ENCODE measurements at regions not wholly inside any gene's neighbourhood (a gene's known extent, or its start where the extent isn't known, plus 50 kb on each side); places are given as distances from the start of the nearest gene placed in this dataset.

DNA sequence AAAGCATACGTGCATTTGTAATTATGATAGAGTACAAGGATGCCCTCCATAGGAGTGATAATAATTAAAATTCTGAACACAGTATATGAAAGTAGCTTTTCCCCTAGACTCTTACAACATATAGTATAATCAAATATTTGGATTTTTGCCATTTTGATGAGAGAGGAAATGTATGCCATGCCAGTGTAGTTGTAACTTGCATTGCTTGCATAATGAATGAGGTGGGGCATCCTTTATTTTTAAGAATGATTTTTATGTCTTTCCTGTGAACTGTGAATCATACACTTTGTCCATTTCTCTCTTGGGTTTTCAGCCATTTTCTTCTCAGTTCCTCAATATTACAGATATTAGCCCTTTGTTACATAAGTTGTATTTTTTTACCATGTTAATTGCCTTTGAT, 197.5 kb downstream of the SCG2 start:
- DNase-seq, result no peak

DNA sequence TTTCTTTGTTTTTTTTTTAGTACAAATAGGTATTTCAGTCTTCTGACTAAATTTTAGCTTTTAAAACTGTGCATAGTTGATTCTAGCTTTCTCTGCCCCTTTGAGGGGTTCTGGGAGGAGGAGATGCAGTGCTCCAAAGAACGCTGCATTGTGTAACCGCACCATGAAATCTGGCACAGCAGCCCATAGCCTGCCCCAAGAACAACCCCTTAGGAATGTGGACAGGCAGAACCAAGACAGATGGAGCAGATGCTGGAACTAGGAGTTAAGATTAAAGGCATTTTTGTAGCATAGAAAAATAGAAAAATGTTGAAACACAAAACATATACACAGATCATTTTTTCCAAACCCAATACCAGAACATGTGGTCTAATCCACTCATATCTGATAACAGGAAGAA, 187.5 kb downstream of the SCG2 start:
- no peak for DNase-seq

DNA sequence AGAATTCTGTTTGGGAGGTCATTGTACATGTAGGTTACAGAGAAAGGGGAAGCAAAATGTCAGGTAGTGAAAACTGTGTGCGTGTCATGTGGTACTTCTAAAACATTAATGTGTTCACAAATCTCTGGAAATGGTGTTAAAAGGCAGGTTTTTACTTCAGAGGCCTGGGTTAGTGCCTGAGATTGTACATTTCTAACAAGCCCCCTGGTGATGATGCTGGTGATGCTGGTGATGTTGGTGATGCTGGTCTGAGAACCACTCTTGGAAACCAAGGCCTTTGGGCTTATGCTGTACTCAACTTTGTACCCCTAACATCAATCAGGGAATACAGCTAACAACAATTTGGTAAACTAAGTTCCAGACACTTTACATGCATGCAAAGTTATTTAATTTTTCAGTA, 187.1 kb downstream of the SCG2 start:
- DNase-seq, result no peak

- DNase-seq, result no peak
Observed at GRCh38 chr2:223416815-223417610, 185.1 kb downstream of the SCG2 start.

- no peak for DNase-seq
Observed at GRCh38 chr2:223418131-223418530, 184.0 kb downstream of the SCG2 start.

DNA sequence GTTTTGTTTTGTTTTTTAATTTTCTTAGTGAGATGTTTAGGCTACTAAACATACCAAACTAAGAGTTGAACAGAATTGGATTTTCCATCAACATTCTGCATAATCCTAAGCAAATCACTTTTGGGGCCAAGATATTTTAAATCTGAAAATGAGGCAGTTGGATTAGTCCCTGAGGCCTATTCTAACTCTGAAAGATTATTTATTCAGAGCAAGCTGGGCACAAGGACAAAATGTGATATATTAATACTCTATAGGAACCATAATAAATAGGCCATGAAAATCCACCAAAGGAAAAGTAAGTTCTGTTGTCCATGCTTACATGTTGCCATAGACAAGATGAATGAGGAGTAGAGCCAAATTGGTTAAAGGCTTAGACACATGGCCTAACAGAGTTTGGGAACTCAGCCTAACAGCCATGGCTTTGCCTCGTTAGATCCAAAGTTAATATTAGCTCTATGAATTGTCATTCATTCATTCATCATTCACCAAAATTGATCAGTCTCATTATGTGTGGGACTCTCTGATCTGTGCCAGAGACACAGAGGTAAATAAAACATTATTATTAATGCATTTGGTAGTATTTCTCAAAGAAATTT, 183.5 kb downstream of the SCG2 start:
- DNase-seq, result no peak

GRCh38 chr2:223420048-223420447, 182.1 kb downstream of the SCG2 start:
- DNase-seq, result no peak

DNA sequence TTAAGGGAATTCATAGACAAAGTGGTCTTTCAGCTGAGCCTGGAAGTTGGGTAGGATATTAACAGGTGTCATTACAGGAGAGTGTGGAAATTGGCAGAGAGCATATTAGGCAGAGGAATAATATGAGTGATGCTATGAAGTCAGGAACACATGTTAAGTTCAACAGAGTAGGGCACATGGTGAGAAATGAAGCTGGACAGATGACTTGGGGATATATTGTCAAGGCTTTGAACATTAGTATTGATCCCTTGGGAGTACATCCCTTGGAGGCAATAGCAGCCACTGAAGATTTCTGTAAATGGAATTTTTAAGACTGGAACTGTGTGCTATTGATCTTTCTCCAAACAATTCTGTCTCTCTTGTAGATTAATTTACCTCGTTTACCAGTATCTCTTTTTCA, 170.7 kb downstream of the SCG2 start:
- no peak for DNase-seq

GRCh38 chr2:223433461-223433860, 168.7 kb downstream of the SCG2 start:
- DNase-seq, result peak; percentile 43 to 47

- DNase-seq, result no peak
Observed at GRCh38 chr2:223437788-223438187, 164.4 kb downstream of the SCG2 start.

DNA sequence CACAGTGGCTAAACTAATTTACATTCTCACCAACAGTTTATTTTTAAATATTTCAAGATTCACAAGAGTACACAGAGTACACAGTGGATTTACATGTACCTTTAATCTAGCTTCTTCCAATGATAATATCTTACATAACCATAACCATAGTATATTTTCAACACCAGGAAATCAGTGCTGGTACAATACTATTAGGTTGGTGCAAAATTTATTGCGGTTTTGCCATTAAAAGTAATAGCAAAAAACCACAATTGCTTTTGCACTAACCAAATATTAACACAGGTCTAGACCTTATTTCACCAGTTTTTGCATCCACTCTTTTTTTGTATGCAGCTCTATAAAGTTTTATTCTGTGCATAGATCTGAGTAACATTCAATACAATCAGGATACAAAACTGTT, 163.0 kb downstream of the SCG2 start:
- no peak for DNase-seq

DNA sequence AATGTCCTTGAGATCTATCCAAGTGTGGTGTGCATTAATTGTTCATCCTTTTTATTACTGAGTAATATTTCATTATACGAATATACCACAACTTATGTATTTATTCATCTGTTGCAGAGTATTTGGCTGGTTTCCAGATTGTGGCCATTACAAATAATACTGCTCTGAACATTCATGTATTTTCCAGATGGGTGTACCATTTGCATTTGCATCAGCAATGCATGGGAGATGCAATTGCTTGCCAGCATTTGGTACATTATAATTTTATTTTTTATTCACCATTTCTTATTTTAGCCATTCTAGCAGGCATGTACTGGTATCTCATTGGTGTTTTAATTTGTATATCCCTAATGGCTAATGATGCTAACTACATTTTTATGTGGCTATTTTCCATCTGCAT, 162.4 kb downstream of the SCG2 start:
- no peak for DNase-seq

GRCh38 chr2:223442847-223443246, 159.3 kb downstream of the SCG2 start:
- no peak for DNase-seq

DNA sequence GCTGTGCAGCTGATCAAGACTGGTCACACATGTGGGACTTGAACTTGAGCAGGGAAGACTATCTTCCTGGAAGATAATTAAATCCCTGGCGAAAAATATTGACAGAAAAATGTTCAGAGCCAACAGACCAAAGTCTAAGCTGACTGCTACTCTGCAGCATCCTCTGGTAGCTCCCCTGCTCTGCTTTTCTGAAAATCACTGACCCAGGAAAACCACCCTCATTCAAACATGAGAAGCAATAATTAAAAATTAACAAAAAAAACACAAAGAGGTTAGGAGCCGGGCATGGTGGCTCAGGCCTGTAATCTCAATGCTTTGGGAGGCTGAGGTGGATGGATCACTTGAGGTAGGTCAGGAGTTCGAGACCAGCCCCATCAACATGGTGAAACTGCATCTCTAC, 151.9 kb downstream of the SCG2 start:
- DNase-seq, result no peak

GRCh38 chr2:223457301-223457700, 144.9 kb downstream of the SCG2 start:
- DNase-seq, result no peak

DNA sequence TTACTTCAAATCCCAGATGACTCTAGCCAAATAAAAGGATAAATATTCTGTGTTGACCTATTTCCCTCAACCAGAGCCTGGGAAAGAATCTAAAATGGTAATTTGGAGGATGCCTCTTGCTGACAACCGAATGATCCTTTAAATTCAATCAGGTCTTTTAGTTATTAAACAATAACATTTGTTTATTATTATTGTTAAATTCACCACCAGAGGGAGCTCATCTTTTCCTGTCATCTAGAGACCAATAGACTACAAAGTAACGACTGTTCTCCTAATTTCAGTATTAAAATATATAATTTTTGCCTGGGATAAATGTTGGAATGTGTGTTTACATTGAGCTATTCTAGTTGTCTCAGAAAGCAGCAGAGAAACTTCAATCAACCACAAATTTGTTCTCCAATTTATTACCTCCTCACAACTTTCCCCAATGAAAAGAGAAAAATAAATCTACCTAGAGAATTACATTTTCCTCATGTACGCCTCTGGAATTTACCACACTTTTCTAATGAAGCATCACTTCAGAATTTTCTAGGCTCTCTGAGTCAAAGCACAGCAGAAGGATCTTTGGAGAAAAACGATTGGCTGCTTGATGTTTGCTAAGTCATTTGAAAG, 142.7 kb downstream of the SCG2 start:
- peak in 1 of 2 donors; percentile 57 for DNase-seq

DNA sequence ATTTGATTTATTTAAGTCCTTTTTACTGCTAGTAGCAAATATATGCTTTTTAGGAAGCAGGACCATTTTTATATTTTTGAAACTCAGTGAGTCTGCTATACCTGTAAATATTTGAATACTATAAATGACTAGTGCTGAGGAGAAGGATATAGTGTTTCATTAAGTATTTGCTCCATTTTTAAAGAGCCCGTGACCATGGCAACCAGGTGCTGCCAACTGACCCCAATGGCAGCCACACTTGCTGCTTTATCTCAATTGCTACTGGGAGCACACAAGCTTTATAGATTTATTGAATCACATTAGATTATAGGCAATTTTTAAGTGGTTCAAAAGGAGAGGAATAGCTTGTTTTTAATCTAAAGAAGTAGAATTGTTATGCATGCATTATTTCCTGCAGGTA, 142.0 kb downstream of the SCG2 start:
- no peak for DNase-seq

DNA sequence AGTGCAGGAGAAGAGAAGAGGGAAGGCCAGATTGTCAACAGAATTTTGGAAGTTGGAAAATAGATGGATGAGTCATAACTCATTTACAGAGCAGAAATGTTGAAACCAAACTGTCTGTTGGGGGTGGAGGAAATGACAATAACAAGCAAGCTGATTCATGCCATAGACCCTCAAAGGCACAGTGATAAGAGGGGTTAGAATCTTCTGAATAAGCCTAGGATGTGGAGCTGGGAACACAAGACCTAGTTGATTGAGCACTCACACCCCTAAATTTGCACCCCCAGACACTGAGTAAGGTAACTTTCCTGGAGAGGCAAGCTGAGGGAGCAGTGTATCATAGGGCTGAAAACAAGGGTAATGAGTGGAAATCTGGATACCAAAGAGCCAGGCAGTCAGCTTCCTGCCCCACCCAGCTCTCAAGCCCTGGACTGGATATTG, 141.4 kb downstream of the SCG2 start:
- peak; percentile 48 to 64 for DNase-seq

GRCh38 chr2:223464071-223464470, 138.1 kb downstream of the SCG2 start:
- DNase-seq, result peak in 1 of 2 donors; percentile 8

- DNase-seq, result peak; percentile 97 to 98
Observed at GRCh38 chr2:223465793-223466192, 136.4 kb downstream of the SCG2 start.

DNA sequence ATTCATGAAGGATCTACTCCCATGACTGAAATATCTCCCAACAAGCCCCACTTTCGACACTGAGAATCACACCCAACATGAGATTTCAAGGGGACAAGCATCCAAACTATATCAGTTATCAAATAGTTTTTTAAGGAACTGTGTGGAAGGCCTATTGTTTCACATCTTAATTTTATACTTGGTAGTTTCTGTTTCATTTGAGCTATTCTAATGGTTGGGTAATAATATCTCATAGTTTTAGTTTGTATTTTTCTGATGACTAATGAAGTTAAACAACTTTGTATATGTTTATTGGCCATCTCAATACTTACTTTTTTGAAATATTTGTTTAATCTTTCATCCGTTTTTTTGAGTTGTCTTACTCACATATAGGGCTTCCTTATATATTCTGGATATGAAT, 135.0 kb downstream of the SCG2 start:
- DNase-seq, result peak; percentile 3 to 57

DNA sequence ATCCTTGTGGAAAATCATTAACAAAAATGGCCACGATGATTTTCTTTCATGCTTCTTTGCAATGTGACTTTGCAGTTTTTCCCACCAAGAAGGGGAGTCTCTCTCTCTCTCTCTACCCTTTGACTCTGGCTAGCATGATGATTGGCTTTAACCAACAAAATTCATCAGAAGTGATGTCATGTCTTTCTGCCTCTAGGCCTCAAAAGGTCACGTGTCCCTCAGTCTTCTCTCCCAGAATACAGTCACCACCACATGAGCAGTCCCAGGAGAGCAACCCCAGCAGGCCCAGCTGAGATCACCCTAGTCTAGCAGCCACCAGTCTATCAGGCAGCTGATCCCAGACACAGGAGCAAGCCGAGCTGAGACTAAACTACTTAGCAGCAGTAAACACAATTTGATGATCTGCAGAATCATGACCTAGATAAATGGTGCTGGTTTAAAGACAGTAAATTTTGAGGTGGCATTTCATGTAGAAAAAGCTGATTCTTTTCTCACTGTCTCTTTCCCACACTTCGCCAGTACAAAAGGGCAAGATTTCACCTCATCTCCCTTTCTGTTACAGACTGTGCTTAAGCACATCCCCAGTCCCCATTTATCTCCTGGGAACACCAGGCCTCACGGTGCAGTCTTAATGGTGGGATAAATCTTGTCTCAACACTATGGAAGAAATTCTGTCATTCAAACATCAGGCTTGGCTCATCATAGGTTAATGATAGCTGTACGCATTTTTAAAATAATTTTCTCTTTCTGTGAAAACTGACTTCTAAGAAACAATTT, 132.7 kb downstream of the SCG2 start:
- peak; percentile 53 to 83 for DNase-seq

- no peak for DNase-seq
Observed at GRCh38 chr2:223470602-223471001, 131.6 kb downstream of the SCG2 start.
